ENCODE measurements at regions not wholly inside any gene's neighbourhood (a gene's known extent, or its start where the extent isn't known, plus 50 kb on each side); places are given as distances from the start of the nearest gene placed in this dataset.
"Not testable (repeated sequence)": the region's sequence is repeated elsewhere in the genome, so short reads cannot be mapped to it uniquely, and the experiment has no call there.

DNA sequence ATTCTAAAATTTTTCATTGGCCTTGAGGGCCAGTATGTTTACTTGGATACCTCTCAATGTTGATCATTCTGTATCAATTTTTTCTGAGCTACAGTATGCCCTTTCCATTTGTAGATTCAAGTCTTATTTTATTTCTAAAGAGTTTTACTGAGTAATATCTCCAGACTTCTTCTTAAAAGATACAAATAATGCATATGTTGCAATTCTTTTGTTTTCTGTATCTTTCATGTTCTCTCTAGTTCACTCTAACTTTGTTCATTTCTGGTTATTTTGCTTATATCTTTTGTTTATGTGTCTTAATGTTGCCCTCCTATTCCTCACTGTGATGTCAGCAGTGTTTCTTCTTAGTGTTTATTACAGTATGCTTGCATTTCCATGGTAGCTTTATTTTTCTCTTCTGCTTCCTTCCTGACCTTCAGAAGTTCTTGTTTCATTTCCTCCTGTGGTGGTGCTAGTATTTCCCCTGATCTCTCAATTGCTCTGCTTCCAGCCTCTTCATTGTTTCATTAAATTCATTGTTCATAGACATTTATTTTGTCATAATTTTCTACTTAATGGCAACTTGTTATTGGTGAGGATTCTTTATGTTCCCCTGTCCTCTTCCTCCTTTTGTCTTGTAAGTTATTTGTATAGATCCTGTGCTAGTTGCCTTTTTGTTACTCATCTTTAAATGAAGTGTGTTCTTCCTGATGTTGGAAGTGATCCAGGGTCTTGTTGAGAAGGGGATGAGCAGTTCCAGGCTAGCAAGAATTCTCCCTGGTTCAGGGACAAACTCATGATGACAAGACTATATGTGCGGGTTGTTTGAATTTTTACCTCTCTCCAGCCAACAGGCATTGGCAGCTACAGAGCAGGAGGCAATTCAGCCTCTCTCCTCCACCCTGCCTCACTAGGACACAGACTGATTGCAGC lies 160.8 kb downstream of the DEPDC1B start:
- Mint-ChIP-seq H3K4me1 (ENCODE audit: low read depth, unreplicated experiment) (peaks cover 13% of the 10 kb centered on the region), H3K27ac (ENCODE audit: unreplicated experiment) (no peak overlapping the region), H3K9me3 (ENCODE audit: unreplicated experiment) (no peaks in the 10 kb centered on the region), H3K27me3 (ENCODE audit: unreplicated experiment) (no peaks in the 10 kb centered on the region), H3K36me3 (ENCODE audit: unreplicated experiment) (no peaks in the 10 kb centered on the region), H3K4me3 (ENCODE audit: unreplicated experiment) (no peak overlapping the region)
- DNase-seq, result no peak
- TF ChIP-seq, protein P1, sequence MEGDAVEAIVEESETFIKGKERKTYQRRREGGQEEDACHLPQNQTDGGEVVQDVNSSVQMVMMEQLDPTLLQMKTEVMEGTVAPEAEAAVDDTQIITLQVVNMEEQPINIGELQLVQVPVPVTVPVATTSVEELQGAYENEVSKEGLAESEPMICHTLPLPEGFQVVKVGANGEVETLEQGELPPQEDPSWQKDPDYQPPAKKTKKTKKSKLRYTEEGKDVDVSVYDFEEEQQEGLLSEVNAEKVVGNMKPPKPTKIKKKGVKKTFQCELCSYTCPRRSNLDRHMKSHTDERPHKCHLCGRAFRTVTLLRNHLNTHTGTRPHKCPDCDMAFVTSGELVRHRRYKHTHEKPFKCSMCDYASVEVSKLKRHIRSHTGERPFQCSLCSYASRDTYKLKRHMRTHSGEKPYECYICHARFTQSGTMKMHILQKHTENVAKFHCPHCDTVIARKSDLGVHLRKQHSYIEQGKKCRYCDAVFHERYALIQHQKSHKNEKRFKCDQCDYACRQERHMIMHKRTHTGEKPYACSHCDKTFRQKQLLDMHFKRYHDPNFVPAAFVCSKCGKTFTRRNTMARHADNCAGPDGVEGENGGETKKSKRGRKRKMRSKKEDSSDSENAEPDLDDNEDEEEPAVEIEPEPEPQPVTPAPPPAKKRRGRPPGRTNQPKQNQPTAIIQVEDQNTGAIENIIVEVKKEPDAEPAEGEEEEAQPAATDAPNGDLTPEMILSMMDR (IDR thresholded peaks at IDR 0.05; ENCODE audit: partially characterized antibody, unreplicated experiment), result no peak

DNA sequence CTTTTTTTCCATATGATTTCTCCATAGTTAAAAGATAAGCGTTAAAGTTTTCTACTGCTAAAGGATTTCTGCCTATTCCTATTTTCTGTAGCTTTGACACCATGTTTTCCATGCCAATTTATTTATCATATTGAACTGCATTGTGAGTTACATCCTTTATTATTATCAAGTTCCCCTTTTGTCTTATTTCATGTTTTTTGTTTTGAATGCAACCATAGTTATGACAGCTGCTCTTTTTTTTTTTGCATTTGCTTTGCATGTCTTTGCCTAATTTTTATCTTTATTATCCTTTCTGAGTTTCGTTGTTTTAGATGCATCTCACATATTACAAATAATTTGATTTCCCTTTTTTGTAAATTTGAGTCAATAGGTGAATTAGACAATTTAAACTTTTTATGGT lies 161.5 kb downstream of the DEPDC1B start:
- H3K27ac Mint-ChIP-seq (ENCODE audit: unreplicated experiment), result no peak overlapping the region

DNA sequence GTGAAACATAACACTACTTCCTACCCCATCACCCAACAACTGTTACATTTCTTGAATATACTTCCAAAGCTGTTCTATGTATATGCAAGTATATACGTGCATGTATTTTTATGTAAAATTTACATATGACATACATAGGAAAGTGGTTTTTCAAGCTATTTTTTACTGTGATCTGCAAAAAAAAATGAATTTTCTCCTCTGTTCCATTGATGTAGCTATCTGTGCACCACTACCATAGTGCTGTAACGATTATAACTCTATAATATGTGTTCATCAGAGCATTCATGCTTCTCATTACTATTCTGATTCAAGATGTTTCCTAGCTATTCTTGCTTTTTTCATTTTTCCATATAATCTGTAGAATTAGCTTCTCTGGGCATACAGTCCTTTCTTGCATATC lies 164.0 kb downstream of the DEPDC1B start:
- TF ChIP-seq, protein P1 (IDR thresholded peaks at IDR 0.05; ENCODE audit: partially characterized antibody, unreplicated experiment), result no peak
- no peak overlapping the region for H3K27ac Mint-ChIP-seq (ENCODE audit: unreplicated experiment)
- H3K4me3 Mint-ChIP-seq (ENCODE audit: unreplicated experiment), result no peak overlapping the region
- H3K4me1 Mint-ChIP-seq (ENCODE audit: low read depth, unreplicated experiment), result peaks cover 3% of the 10 kb centered on the region
- no peaks in the 10 kb centered on the region for H3K27me3 Mint-ChIP-seq (ENCODE audit: unreplicated experiment)
- no peaks in the 10 kb centered on the region for H3K36me3 Mint-ChIP-seq (ENCODE audit: unreplicated experiment)
- no peaks in the 10 kb centered on the region for H3K9me3 Mint-ChIP-seq (ENCODE audit: unreplicated experiment)
- no peak for DNase-seq

More for the DNA sequence above, 161.5 kb downstream of the DEPDC1B start:
- Mint-ChIP-seq H3K4me3 (ENCODE audit: unreplicated experiment) (no peak overlapping the region), H3K9me3 (ENCODE audit: unreplicated experiment) (no peaks in the 10 kb centered on the region), H3K27me3 (ENCODE audit: unreplicated experiment) (no peaks in the 10 kb centered on the region), H3K36me3 (ENCODE audit: unreplicated experiment) (no peaks in the 10 kb centered on the region), H3K4me1 (ENCODE audit: low read depth, unreplicated experiment) (peaks cover 13% of the 10 kb centered on the region)
- TF ChIP-seq, protein P1 (IDR thresholded peaks at IDR 0.05; ENCODE audit: partially characterized antibody, unreplicated experiment), result no peak
- DNase-seq, result no peak

DNA sequence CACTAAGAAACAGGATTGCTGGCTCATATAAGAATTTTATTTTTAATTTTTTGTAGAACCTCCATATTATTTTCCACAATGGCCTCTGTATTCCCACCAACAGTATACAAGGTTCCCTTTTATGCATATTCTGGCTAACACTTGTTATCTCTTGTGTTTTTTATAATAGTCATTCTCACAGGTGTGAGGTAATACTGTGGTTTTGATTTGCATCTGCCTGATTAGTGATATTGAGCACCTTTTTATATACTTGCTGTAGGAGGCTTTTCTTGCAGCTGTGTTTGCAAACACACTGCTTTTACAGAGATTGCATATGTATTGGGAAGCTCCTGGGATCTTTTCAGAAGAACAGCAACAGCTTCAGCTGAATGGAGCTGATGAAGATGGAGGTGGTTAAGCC lies 164.8 kb downstream of the DEPDC1B start:
- no peaks in the 10 kb centered on the region for H3K9me3 Mint-ChIP-seq (ENCODE audit: unreplicated experiment)
- DNase-seq, result no peak
- H3K36me3 Mint-ChIP-seq (ENCODE audit: unreplicated experiment), result no peaks in the 10 kb centered on the region
- no peaks in the 10 kb centered on the region for H3K4me1 Mint-ChIP-seq (ENCODE audit: low read depth, unreplicated experiment)
- TF ChIP-seq, protein P1 (IDR thresholded peaks at IDR 0.05; ENCODE audit: partially characterized antibody, unreplicated experiment), result no peak
- H3K4me3 Mint-ChIP-seq (ENCODE audit: unreplicated experiment), result no peak overlapping the region
- no peaks in the 10 kb centered on the region for H3K27me3 Mint-ChIP-seq (ENCODE audit: unreplicated experiment)
- no peak overlapping the region for H3K27ac Mint-ChIP-seq (ENCODE audit: unreplicated experiment)

DNA sequence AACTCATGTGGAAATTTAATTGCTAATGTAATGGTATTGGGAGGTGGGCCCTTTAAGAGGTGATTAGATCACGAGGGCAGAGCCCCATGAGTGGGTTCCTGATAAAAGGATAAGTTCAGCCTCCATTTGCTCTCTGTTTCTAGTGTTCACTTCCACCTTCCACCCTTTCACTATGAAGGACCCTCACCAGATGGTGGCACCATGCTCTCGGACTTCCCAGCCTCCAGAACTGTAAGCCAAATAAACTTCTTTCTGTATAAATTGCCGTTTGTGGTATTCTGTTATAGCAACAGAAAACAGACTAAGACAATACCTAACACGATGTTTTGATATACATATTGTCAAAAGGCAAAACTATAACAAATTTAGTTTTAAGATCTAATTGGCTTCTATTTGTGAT lies 166.2 kb downstream of the DEPDC1B start:
- Mint-ChIP-seq H3K36me3 (ENCODE audit: unreplicated experiment) (no peaks in the 10 kb centered on the region), H3K4me3 (ENCODE audit: unreplicated experiment) (no peak overlapping the region), H3K27me3 (ENCODE audit: unreplicated experiment) (no peaks in the 10 kb centered on the region), H3K9me3 (ENCODE audit: unreplicated experiment) (no peaks in the 10 kb centered on the region), H3K4me1 (ENCODE audit: low read depth, unreplicated experiment) (no peaks in the 10 kb centered on the region), H3K27ac (ENCODE audit: unreplicated experiment) (no peak overlapping the region)
- TF ChIP-seq, protein P1 (IDR thresholded peaks at IDR 0.05; ENCODE audit: partially characterized antibody, unreplicated experiment), result no peak
- DNase-seq, result no peak

DNA sequence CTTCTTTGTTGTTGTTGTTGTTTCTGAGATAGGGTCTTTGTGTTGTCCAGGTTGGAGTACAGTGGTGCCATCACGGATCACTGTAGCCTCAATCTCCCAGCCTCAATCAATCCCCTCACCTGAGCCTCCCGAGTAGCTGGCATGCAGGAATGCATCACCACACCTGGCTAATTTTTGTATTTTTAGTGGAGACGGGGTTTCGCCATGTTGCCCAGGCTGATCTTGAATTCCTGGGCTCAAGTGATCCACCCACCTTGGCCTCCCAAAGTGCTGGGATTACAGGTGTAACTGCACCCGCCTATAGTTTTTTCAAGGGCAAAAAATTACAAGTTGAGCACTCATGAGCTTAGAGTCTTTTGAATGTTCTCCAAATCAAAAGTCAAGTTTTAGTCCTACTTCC lies 167.2 kb downstream of the DEPDC1B start:
- not testable (repeated sequence) for DNase-seq; H3K9me3 Mint-ChIP-seq (ENCODE audit: unreplicated experiment); H3K27ac Mint-ChIP-seq (ENCODE audit: unreplicated experiment); H3K36me3 Mint-ChIP-seq (ENCODE audit: unreplicated experiment); H3K4me1 Mint-ChIP-seq (ENCODE audit: low read depth, unreplicated experiment); H3K27me3 Mint-ChIP-seq (ENCODE audit: unreplicated experiment); H3K4me3 Mint-ChIP-seq (ENCODE audit: unreplicated experiment)

DNA sequence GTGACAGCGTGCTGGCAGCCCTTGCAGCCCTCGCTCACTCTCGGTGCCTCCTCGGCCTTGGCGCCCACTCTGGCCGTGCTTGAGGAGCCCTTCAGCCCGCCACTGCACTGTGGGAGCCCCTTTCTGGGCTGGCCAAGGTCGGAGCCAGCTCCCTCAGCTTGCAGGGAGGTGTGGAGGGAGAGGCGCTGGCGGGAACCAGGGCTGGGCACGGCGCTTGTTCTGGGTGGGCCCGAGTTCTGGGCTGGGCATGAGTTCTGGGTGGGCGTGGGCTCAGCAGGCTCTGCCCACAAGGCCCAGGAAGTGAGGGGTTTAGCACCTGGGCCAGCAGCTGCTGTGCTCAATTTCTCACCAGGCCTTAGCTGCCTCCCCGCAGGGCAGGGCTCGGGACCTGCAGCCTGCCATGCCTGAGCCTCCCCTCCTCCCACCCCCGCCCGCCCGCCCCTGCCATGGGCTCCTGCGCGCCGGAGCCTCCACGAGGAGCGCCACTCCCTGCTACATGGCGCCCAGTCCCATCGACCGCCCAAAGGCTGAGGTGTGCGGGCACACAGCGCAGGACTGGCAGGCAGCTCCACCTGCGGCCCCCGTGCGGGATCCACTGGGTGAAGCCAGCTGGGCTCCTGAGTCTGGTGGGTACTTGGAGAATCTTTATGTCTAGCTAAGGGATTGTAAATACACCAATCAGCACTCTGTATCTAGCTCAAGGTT lies 169.7 kb downstream of the DEPDC1B start:
- not testable (repeated sequence) for H3K4me3 Mint-ChIP-seq (ENCODE audit: unreplicated experiment); H3K4me1 Mint-ChIP-seq (ENCODE audit: low read depth, unreplicated experiment); H3K36me3 Mint-ChIP-seq (ENCODE audit: unreplicated experiment); H3K9me3 Mint-ChIP-seq (ENCODE audit: unreplicated experiment); H3K27me3 Mint-ChIP-seq (ENCODE audit: unreplicated experiment); DNase-seq; H3K27ac Mint-ChIP-seq (ENCODE audit: unreplicated experiment)

Measured in glutamatergic neuron (in vitro differentiated cells).